OCI-LY7 (cell line): ENCODE measurements at regions not wholly inside any gene's neighbourhood (a gene's known extent, or its start where the extent isn't known, plus 50 kb on each side); places are given as distances from the start of the nearest gene placed in this dataset.

Experiments used
- BruUV-seq: library from RNA; stranded (reverse); fragments of 400-500 nt; replicated peaks from 2 replicates; lab custom pipeline; 2021; lab: Mats Ljungman, UMichigan
- CTCF ChIA-PET: fragments of 300-600 bp; sonication (Branson Sonifier 250); formaldehyde crosslinking; loops from one replicate; lab custom pipeline; 2022; ENCODE audit warnings: antibody characterized with exemption; ENCODE audit not compliant: unreplicated experiment; lab: Charles Lee
- POLR2A ChIA-PET: fragments of 300-600 bp; sonication (Branson Sonifier 250); formaldehyde crosslinking; loops from one replicate; lab custom pipeline; 2022; ENCODE audit warnings: antibody characterized with exemption; lab: Charles Lee
- DNase-seq: peaks from one replicate; pipeline ENCODE4 v3.0.0-alpha.2; 2015; ENCODE audit warnings: low spot score
- H2AFZ ChIP-seq: fragments of 200-600 bp; sonication (generic), shearing (Covaris generic); 2 replicates; pipeline ENCODE4 v1.6.1; 2014; ENCODE audit warnings: mild to moderate bottlenecking, antibody characterized with exemption, low read length, moderate library complexity
- H3K27ac ChIP-seq: fragments of 200-600 bp; sonication (generic); 2 replicates; pipeline ENCODE4 v1.5.1; 2014; ENCODE audit warnings: mixed run types, low read depth, mild to moderate bottlenecking, moderate library complexity, low read length, inconsistent platforms; ENCODE audit not compliant: poor library complexity, severe bottlenecking
- H3K36me3 ChIP-seq: fragments of 200-600 bp; sonication (generic); 2 replicates; pipeline ENCODE4 v1.6.1; 2014; ENCODE audit warnings: mild to moderate bottlenecking, antibody characterized with exemption, low read length, moderate library complexity, mixed read lengths; ENCODE audit not compliant: insufficient read depth
- H3K4me1 ChIP-seq: fragments of 200-600 bp; sonication (generic); 2 replicates; pipeline ENCODE4 v1.5.1; 2014; ENCODE audit warnings: mild to moderate bottlenecking, low read length; ENCODE audit not compliant: insufficient read depth, poor library complexity, severe bottlenecking
- H3K4me2 ChIP-seq: fragments of 200-600 bp; sonication (generic); 2 replicates; pipeline ENCODE4 v1.6.1; 2014; ENCODE audit warnings: mild to moderate bottlenecking, low read length
- H3K4me3 ChIP-seq: fragments of 200-600 bp; sonication (generic); 2 replicates; pipeline ENCODE4 v1.5.1; 2014; ENCODE audit warnings: mild to moderate bottlenecking, low read depth, low read length; ENCODE audit not compliant: poor library complexity, severe bottlenecking
- H3K79me2 ChIP-seq: fragments of 200-600 bp; sonication (generic); 2 replicates; pipeline ENCODE4 v1.6.1; 2016; ENCODE audit warnings: low read depth, mild to moderate bottlenecking, low read length, moderate library complexity, mixed read lengths; ENCODE audit not compliant: insufficient read depth
- H3K9me2 ChIP-seq: fragments of 200-600 bp; sonication (generic); 2 replicates; pipeline ENCODE4 v1.6.1; 2016; ENCODE audit warnings: mild to moderate bottlenecking, low read length, mixed read lengths; ENCODE audit not compliant: insufficient read depth
- H3K9me3 ChIP-seq: fragments of 200-600 bp; sonication (generic); 2 replicates; pipeline ENCODE4 v1.6.1; 2014; ENCODE audit warnings: mild to moderate bottlenecking, mixed run types, low read length, mixed read lengths
- H4K20me1 ChIP-seq: fragments of 200-600 bp; sonication (generic); 2 replicates; pipeline ENCODE4 v1.6.1; 2014; ENCODE audit warnings: mild to moderate bottlenecking, antibody characterized with exemption, low read length, moderate library complexity, mixed read lengths; ENCODE audit not compliant: insufficient read depth
- EZH2phosphoT487 ChIP-seq: fragments of 200-600 bp; sonication (generic); IDR thresholded peaks from 2 replicates; pipeline ENCODE4 v1.6.1; 2018; ENCODE audit warnings: low read depth, borderline replicate concordance, mild to moderate bottlenecking, mixed run types, antibody characterized with exemption, low read length, moderate library complexity, mixed read lengths
- intact Hi-C: fragments of 100-400 bp; cut with micrococcal nuclease; formaldehyde crosslinking; loops from one replicate; pipeline ENCODE4 v1.10.0; 2022; ENCODE audit not compliant: unreplicated experiment
- TF ChIP-seq, protein P1 (sequence below): fragments of 200-600 bp; sonication (generic); conservative IDR thresholded peaks from 2 replicates; pipeline ENCODE4 v1.5.1; 2014; ENCODE audit warnings: mild to moderate bottlenecking, antibody characterized with exemption, low read length, moderate library complexity, mixed read lengths

DNA sequence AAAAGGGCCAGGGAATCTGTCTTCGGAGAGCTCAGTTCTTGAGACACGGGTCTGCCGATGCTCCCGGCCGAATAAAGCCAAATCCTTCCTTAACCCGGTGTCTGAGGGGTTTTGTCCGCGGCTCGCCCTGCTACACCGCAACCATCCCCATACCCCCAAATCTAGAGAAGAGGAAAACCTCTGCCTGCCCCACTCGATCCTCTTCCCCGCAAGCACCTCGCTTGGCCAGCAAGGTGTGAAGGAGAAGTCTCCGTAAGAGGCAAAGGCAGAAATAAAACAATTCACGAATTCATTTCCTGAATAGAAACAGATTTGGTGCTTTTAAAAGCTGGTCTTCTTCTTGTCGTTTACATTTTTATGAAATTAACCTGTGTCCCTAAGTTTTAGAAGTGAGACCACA is 67.3 kb upstream of the GALNT9 start:
- Histone ChIP-seq H3K4me2 (no peak overlapping the region), H2AFZ (no peak overlapping the region), H3K27ac (no peak overlapping the region), H3K4me3 (no peak overlapping the region), H3K4me1 (no peaks in the 10 kb centered on the region), H3K9me2 (no peaks in the 10 kb centered on the region), H3K9me3 (no peaks in the 10 kb centered on the region), H3K36me3 (no peaks in the 10 kb centered on the region), H4K20me1 (no peaks in the 10 kb centered on the region), H3K79me2 (no peaks in the 10 kb centered on the region)
- POLR2A ChIA-PET: no interaction called here
- no TSS peak for BruUV-seq
- intact Hi-C loops: no loop called here
- TF ChIP-seq, protein P1, sequence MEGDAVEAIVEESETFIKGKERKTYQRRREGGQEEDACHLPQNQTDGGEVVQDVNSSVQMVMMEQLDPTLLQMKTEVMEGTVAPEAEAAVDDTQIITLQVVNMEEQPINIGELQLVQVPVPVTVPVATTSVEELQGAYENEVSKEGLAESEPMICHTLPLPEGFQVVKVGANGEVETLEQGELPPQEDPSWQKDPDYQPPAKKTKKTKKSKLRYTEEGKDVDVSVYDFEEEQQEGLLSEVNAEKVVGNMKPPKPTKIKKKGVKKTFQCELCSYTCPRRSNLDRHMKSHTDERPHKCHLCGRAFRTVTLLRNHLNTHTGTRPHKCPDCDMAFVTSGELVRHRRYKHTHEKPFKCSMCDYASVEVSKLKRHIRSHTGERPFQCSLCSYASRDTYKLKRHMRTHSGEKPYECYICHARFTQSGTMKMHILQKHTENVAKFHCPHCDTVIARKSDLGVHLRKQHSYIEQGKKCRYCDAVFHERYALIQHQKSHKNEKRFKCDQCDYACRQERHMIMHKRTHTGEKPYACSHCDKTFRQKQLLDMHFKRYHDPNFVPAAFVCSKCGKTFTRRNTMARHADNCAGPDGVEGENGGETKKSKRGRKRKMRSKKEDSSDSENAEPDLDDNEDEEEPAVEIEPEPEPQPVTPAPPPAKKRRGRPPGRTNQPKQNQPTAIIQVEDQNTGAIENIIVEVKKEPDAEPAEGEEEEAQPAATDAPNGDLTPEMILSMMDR: no peak
- TF ChIP-seq EZH2phosphoT487: no peak
- CTCF ChIA-PET: no interaction called here
- DNase-seq: no peak

DNA sequence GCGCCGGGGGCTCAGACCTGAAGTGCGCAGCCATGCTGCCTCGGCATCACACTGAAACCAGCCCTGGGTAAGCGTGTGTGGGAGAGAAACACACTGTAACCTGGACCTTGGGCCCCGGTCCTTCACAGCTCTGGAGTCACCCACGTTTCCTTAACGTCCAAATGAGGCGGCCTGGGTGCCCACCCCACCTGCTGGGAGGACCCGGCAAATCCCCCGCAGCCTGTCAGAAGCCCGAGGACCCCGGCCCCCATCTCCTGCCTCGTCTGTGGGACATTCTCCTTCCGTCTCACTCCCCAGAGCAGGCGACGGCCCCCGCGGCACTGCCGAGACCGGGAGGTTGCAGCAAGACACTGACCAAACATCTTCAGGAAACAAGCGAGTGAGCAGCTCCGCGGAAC is 66.5 kb upstream of the GALNT9 start:
- ChIA-PET POLR2A (no interaction called here), CTCF (no interaction called here)
- no peaks in the 10 kb centered on the region for H3K9me3 ChIP-seq
- no peaks in the 10 kb centered on the region for H3K79me2 ChIP-seq
- H4K20me1 ChIP-seq: no peaks in the 10 kb centered on the region
- no peak overlapping the region for H3K4me2 ChIP-seq
- no peak overlapping the region for H3K27ac ChIP-seq
- no peak overlapping the region for H2AFZ ChIP-seq
- H3K4me1 ChIP-seq: no peaks in the 10 kb centered on the region
- no peaks in the 10 kb centered on the region for H3K36me3 ChIP-seq
- TF ChIP-seq EZH2phosphoT487: no peak
- TF ChIP-seq, protein P1: no peak
- DNase-seq: no peak
- intact Hi-C loops: no loop called here
- no peaks in the 10 kb centered on the region for H3K9me2 ChIP-seq
- no TSS peak for BruUV-seq
- no peak overlapping the region for H3K4me3 ChIP-seq

DNA sequence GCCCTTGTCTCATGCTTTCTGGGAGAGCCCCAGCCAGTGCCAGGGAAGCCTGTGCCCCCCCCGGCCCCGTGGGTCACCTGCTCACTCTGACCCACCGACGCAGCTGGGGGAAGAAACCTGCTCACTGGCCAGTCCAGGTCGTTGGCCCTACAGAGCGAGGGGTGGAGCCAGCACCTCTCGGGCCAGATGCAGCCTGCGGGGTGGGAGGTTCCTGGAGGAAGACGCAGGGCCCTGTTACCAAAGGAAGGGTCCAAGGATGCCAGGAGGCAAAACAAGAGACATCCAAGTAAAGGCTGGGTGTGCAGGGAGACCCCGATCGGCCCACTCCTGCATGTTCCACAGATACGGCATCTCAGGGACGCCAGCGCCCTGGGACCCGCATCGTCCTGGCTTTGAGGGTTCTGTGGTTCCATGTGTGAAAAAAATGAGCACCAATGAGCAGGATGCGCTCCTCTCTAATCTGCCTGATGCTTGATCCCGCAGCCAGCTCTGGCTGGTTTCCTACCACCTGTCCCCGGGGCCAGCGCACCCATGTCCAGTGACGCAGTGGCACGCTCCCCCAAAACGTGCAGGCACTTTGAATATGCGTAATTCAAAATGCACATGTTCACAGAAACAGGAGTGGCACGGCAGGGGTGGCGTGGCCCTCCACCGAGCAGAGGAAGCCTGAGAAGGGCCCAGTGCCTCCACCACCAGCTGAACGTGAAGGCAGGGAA is 66.0 kb upstream of the GALNT9 start:
- no peaks in the 10 kb centered on the region for H3K9me3 ChIP-seq
- ChIA-PET CTCF (no interaction called here), POLR2A (no interaction called here)
- no peak overlapping the region for H2AFZ ChIP-seq
- no TSS peak for BruUV-seq
- no peak for TF ChIP-seq EZH2phosphoT487
- no peaks in the 10 kb centered on the region for H3K4me1 ChIP-seq
- H3K79me2 ChIP-seq: no peaks in the 10 kb centered on the region
- intact Hi-C loops: no loop called here
- no peak overlapping the region for H3K4me3 ChIP-seq
- H3K9me2 ChIP-seq: no peaks in the 10 kb centered on the region
- H3K27ac ChIP-seq: no peak overlapping the region
- no peaks in the 10 kb centered on the region for H4K20me1 ChIP-seq
- no peak for DNase-seq
- H3K4me2 ChIP-seq: no peak overlapping the region
- H3K36me3 ChIP-seq: no peaks in the 10 kb centered on the region
